ENCODE measurements at regions not wholly inside any gene's neighbourhood (a gene's known extent, or its start where the extent isn't known, plus 50 kb on each side); places are given as distances from the start of the nearest gene placed in this dataset.

DNA sequence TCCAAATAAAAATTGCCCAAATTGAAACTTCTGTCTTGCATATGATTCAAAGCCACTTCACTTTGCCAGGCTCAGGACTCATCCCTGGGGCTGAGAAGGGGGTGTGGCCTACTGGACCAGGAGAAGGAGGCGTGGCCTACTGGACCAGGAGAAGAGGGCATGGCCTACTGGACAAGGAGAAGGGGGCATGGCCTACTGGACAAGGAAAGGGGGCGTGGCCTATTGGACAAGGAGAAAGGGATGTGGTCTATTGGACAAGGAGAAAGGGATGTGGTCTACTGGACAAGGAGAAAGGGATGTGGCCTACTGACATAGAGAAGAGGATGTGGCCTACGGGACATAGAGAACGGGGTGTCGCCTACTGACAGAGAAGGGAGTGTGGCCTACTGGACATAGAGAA lies 405.3 kb downstream of the RRAGC start:
- DNase-seq = no peak

DNA sequence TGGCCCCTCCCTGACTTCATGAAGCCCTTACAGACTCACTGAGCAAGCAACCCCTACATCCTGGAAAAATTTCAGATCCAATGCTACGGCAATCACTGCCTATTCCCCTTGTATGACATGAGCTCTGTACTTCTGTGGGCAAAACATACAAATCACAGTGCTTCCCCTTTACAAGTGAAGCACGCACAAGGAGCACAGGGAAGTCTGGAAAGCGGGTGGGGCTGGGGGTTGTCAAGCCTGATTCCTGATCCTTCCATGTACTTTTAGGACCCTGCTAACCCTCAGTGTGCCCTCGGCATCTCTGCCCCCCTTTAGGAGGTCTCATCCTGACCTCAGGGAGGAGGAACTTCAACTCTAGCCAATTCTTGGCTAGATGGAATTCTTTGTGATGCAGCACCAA lies 405.7 kb upstream of the POU3F1 start:
- DNase-seq = no peak

DNA sequence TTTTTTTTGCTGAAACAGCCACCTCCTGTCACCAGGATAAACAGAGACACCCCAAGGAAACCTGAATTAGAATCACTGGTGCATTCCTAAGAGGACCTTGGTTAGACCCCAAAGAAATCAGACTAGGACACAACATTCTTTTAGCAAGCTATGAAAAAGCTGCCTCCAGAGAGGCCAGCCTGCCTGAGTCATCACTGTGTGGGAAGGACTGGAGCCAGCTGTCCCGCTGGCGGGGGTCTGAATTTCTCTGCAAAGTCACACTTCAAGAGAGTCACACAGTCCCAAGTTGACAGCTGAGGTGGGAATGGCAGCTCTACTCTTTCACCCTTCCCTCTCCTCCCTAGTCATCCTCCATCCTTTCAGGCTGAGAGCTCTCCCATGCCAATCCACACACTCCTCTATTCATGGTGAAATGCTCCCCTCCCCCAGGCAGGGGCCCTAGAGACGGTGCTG lies 405.0 kb upstream of the POU3F1 start:
- DNase-seq = peak; percentile 1

DNA sequence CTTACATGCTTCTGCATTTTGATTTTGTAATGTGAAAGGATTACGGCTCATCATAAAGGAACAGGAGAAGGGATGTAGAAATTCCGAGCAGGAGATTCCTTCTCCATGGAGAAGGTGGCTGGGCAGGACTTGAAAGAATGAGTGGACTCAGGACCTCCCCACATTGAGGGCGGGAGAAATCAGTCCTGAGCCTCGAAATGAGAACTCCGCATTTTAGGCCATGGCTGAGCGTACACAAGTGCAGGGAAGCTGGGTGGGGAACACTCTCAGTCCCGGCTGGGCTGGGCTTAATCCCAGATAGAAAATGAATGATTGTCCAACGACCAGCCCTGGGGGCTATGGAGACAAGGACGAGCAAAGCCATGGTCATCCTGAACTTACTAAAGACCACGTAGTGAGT lies 402.3 kb upstream of the POU3F1 start:
- no peak for DNase-seq

DNA sequence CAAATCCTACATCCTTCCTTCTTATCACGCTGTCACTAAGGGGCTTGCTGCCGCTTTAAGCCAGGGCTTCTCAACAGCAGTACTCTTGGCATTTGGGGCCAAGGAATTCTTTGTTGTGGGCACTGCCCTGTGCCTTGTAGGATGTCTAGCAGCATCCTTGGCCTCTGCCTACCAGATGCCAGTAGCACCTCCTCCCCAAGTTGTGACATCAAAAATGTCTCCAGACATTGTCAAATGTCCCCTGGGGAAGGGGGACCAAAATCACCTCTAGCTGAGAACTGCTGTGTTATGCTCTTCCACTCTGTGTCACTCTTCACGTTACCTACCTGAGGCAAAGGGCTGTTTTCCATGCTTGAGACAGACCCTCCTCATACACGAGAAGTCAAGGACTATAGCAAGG lies 400.3 kb upstream of the POU3F1 start:
- no peak for DNase-seq

DNA sequence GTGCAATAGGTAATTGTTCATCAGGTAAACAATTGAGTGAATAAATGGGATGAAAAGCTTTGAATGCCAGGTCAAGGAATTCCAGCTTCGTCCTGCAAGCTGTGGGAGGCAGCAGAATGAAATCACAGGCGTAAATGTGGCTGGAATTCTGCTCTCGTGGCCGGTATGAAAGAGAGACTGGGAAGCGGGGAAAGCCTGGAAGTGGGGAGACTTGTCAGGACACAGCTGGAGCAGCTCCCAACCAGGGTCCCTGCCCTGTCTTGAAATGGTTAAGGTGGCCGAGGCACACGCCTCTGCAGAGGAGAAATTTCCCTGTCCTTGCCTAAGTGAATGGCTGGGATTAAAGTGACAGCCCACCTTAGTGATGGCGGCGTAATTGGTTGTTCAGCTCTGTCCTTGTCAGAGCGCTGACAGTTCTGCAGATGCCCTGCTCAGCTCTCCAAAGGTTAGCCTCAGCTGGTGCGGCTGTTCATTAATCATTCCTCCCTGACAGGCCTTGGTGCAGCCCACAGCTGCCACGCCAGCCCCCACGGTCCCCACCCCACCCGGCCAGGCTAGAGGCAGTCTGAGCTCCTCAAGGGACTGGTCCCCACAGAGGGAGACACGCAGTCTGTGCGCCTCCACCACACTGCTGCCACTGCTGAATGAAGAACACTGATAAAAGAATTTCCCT lies 398.3 kb upstream of the POU3F1 start:
- no peak for DNase-seq

DNA sequence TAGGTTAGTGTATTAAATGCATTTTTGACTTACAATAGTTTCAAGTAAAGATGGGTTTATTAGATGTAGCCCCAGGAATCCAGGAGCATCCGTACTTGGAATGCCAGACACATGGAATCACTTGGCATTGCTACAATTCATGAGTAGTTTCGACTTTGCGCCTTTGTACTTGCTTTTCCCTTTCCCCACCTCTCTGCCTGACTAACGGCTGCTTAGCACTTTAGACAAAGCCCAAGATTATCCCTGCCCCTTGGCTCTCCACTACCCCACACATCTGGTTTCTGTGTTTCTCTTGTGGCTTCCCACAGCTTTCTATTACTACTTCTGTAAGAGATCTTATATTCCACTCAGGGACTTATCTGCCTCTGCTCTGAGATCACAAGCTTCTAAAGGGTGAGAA lies 397.7 kb upstream of the POU3F1 start:
- DNase-seq = no peak

DNA sequence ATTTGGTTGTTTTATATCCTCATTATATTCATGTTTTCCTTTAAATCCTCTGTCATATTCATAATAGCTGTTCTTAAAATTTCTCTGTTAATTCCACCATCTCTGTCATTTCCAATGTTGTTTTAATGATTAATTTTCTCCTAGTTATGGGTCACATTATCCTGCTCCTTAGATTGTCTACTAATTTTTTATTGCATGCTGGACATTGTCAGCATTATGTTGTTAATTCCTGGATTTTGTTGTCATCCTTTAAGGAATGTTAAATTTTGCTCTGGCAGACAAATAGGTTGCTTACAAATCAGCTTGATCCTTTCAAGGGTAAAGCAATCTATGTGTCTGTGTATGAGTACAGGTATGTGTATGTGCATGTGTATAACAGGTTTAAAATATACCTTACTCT lies 393.8 kb upstream of the POU3F1 start:
- no peak for DNase-seq

DNA sequence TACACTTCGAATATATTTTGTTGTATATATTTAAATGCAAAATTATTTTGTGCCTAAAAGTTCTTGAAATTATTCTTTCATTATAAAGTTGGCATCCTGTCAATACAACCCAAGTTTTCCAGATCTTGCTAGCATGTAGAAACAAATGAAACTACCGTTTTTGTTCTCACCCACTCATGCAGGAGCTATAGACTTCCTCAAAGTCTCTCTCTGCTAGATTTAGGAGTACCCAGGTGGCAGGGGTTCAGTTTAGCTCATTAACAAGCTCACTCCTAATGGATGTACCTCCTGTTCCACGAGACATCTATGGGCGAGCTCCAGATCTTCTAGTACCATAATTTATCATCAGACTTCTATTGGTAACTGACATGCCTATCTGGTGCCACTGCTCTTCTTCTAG lies 390.2 kb upstream of the POU3F1 start:
- DNase-seq = no peak

DNA sequence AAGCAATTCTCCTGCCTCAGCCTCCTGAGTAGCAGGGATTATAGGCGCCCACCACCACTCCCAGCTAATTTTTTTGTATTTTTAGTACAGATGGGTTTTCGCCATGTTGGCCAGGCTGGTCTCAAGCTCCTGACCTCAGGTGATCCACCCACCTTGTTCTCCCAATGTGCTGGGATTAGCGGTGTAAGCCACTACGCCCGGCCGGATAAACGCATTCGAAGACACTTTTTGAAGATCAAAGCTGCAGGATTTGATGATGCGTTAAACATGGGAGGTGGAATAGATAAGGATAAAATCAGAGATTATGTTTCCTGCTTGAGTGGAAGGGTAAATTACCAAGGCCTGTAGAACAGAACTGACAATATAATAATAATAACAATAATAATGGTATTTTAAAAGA lies 389.4 kb upstream of the POU3F1 start:
- DNase-seq = no peak

DNA sequence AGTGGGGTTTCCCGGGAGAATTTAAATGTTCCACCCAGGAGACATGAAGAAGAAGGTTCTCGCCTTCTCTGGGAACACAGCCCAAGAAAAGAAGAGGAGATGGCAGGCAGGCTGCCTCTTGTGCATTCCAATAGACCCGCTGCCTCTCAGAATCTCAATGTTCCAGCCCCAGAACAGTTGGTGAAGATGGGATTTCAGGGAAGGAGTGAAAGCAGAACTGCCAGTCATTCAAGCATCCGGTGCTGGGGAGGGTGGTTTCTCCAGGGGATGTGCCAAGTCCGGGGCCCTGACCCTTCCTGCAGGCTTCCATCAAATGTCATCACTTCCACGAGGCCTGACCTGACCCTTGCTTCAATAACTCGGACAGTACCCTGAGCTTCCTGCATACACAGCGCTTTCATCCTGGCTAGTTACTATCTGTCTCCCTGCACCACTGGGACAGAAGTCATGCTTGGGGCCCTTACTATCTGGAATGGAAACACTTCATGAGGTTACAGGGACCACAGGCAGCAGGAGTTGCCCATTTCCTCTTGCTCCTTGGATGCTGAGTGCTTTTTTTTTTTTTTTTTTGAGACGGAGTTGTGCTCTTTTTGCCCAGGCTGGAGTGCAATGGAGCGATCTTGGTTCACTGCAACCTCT lies 386.6 kb upstream of the POU3F1 start:
- DNase-seq = no peak

DNA sequence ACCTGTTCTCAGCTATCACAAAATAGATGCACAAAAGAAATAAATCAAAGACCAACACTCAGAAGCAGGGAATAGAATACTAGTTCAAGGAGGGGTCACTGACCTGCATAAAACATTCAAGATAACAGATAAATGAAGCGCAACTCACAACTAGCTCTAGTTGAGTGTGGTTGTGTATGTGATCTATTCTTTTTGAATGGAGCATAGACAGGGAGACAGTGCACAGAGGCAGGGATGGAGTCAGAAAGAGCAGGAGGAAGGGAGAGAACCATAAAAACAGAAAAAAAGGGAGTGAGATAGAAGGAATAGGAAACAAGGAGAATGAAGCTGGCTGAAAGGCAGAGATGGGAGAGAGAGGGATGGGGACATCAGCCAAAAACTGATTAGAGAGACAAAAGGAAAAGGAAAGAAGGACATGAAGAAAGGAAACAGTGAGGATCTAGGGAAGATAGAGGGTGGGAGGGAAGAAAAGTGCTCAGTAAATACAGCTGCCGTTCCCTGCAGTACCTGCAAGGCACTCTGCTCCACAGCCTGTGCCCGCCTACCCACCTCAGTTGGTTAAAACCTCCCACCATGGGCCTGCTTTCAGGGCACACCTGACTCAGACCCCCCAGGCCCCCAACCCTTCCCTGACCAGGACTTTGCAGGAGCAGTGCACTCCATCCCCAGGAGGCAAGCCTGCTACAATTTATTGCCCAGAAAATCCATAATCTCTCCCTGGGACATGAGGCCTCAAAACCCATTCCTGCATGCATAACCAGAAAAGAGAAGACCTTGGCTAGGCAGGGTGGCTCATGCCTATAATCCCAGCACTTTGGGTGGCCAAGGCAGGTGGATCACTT lies 385.2 kb upstream of the POU3F1 start:
- DNase-seq = no peak

DNA sequence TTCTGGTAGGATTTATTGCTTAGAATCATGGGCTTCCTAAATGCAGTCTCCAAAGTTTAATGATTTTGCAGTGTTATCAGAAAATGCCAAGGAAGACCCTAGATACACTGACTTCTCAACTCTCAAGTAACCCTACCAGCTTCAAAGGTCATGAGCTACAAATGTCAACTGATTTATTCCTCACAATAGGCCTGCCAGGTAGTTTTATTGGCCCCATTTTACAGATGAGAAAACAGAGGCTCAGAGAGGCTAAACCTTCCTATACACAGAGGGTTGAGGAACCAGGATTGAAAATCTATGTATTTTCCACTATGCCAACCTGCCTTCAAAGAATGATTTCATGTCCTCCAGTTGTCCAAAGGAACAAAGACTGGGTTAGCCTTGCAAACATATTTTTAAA lies 384.4 kb upstream of the POU3F1 start:
- no peak for DNase-seq

DNA sequence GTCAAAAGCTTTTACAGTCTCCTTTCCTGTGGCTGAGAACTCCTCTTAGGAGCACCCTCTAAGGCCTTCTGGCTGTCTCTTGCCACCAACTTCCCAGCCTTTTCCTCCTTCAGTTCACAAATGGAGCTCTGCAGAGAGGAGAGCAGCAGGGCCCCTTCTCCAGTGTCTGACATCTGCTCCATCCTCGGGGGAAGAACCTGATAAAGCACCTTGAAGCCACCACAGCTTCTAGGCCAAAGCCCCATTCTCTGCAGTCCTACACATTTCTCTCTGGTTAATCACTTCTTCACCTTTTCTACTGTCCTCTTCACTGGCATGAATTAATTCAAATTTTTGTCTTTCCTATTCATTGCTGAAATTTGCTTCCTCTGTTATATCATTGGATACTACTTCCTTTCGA lies 378.1 kb upstream of the POU3F1 start:
- no peak for DNase-seq

DNA sequence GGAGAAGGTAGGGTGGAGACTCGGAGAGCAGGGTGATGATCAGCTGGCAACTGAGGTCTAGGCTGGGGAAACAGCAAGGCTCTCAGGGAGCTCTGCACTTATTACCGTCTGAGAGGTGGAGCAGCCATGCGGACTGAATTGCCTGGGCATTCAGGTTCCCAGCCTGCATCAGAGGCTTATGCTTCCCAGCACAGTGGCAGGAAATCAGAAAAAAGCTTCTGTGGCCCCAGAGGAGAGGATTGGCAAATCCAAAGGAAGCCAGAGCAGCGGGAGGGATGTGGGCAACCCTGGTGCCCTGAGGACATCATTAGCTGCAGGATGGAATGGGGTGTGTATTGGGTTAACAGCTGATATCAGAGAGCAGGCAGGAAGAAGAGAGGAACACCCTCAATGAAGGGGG lies 374.1 kb upstream of the POU3F1 start:
- no peak for DNase-seq

DNA sequence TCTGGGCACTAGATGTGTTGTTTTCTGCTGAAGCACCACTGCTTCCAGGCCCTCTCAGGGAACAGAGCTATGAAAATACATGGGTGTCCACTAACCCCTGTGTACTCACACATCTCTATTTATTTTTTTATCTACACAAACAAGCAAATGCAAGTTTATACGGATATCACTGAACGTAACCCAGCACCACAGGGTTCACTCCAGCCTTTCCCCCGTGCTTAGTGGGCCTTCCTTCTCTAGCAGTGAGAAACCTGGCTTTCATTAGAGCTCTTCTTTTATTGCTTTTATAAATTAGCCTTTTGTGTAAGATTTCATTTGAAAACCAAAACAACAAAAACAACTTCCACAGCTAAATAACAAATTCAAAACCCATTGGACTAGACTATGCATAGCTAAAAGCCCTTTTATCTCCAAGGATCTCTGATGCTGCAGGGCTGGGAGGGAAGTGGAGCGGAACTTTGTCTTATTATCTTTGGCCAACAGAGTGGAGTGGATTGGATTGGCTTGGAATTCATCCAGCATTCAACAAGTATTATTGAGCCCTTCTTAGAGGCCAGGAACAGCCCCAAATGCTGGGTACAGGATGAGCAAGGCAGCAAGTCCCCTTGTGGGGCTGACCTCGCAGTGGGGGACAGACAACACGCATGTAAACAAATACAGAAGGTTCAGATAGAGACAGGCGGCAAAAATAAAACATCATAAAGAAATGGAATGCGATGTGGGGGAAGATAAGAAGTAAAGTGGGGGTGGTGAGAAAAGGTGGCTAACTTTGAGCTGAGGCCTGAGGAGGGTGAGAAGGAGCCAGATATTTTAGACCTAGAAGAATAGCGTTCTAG lies 371.8 kb upstream of the POU3F1 start:
- peak; percentile 60 for DNase-seq

DNA sequence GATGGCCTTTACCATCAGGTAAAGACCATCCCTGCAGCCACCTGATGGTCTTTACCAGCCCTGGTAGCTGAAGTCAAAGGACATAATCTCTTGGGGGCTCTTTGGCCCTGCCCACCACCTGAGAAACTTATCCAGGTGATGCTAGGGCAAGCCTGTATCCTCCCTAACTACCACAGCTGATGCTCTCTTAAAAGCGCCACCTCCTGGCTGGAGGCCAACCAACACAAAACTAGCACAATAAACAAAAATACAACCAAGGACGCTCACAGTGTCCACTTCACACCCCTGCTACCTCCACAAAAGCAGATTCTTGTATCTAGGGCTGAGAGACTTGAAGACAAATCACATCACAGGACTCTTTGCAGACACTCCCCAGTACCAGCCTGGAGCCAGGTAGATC lies 357.1 kb upstream of the POU3F1 start:
- DNase-seq = no peak

DNA sequence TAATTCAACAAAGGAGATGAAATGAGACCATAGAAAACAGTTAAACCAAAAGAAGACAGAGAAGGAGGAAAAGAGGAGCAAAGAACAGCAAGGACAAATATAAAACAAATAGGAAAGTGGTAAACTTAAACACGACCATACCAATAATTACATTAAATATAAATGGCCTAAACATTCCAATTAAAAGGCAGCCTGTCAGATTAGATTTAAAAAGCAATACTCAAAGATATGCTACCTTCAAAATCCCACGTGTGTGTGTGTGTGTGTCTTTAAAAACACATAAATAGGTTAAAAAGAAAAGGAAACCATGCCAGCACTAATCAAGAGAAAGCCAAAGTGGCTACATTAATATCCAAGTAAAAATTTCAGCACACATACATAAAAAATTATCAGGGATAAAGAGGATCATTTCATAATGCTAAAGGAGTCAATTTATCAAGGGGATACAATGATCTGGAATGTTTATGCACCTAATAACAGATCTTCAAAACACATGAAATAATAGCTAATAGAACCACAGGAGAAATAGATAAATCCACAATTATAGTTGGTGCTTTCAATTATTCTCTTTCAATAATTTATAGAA lies 355.7 kb upstream of the POU3F1 start:
- DNase-seq = no peak

DNA sequence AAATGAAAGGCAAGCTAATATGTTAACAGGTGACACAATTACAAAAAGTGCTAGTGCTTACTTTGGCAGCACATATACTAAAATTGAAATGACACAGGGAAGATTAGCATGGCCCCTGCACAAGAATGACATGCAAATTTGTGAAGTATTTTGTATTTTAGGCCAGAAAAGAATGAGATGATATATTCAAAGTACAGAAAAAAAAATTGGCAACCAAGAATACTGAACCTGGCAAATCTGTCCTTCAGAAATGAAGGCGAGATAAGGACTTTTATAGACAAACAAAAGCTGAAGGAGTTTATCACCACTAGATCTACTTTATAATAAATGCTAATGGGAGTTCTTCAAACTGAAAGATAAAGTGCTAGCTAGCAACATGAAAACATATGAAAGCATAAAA lies 350.0 kb upstream of the POU3F1 start:
- DNase-seq = no peak

DNA sequence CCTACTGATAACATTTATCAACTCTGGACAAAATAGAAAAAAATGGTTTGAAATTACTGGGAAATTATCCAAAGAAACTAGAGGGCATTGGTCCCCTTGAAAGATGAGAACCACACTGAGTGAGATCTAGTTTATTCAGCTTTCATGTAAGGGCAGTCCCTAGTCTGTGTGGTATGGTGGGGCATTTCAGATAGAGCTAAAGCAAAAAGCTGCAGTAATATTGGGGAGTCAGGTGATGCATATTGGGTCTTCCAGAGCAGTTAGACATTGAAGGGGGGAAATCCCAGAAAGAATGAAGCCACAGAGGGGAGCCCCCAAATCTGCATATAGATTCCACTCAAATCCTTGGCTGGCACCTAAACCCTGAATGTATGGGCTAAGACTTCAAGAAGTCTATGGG lies 347.7 kb upstream of the POU3F1 start:
- no peak for DNase-seq

DNA sequence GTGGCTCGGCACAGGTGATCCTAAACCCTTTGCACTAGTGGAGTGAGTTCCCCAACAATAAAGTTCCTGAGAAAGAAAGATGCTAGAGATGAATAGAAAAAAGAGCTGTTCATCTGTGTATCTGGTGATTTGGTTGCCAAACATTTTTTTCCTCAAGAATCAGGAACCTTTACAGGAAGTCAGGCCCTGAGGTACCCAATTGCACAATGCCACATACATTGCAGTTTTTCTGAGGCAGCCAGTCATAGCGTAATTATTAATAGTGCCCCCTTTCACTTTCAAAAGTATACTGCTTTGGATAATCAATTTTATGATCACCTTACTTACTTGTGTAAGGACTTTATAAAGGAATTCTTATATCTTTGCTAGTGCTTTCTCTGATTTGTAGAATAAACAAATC lies 346.3 kb upstream of the POU3F1 start:
- no peak for DNase-seq

DNA sequence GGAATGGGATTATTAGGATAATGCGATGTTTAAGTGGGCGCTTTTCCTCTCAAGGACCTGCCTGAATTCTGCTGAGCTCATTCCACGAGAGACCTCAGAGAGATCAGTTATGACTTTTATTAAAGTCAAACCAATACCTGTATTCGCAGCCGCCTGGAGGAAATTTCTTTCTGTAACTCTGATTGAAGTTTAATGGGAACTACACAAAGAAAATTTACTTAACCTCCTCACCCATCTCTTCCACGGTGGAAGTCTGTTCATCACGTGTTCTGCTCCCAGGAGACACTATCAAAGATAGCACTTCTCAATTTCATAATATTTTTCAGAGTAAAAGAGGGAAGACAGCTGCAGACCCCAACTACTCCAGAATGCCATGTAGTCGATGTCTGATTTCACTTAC lies 334.7 kb upstream of the POU3F1 start:
- DNase-seq = no peak

DNA sequence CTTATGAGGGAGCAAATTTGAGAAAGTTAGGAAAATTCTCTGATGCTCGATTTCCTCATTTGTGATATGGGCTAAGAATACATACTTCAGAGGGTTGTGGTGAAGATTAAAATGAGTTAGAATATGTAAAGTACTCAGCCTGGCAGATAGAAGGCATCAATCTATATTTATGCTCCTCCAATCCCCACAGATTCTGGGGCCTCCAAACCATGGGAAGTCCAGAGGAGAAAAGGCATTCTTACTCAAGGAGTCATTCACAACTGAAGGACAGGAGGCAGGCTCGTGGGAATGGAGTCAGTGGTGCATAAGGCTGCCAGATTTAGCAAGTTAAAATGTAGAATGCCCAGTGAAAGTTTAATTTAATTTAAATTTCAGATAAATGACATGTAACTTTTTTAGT lies 330.0 kb upstream of the POU3F1 start:
- no peak for DNase-seq
